ENCODE measurements at regions not wholly inside any gene's neighbourhood (a gene's known extent, or its start where the extent isn't known, plus 50 kb on each side); places are given as distances from the start of the nearest gene placed in this dataset.

- Histone ChIP-seq H3K4me3 (no peak overlapping the region), H3K4me1 (no peaks in the 10 kb centered on the region), H3K9me3 (no peaks in the 10 kb centered on the region), H3K27me3 (no peaks in the 10 kb centered on the region), H3K27ac (no peak overlapping the region), H3K36me3 (no peaks in the 10 kb centered on the region)
- intact Hi-C loops (cut with DNase I) = no loop called here
- ATAC-seq = no peak
- no peak for DNase-seq
- no peak for TF ChIP-seq CTCF (IDR thresholded peaks at IDR 0.05)
Measured at GRCh38 chr13:68676513-68677115, 1431.0 kb upstream of the ATXN8OS start.

GRCh38 chr13:68675209-68675608, 1432.4 kb upstream of the ATXN8OS start:
- TF ChIP-seq CTCF (IDR thresholded peaks at IDR 0.05) = no peak
- no peak for ATAC-seq
- intact Hi-C loops (cut with DNase I) = no loop called here

GRCh38 chr13:68667863-68668262, 1437.7 kb upstream of the PCDH9 start:
- DNase-seq (no peak), ATAC-seq (no peak)
- intact Hi-C loops (cut with DNase I) = no loop called here
- TF ChIP-seq CTCF (IDR thresholded peaks at IDR 0.05) = no peak
- no peaks in the 10 kb centered on the region for H3K36me3 ChIP-seq
- H3K9me3 ChIP-seq = no peaks in the 10 kb centered on the region
- H3K4me3 ChIP-seq = no peak overlapping the region
- no peaks in the 10 kb centered on the region for H3K4me1 ChIP-seq
- no peak overlapping the region for H3K27ac ChIP-seq
- H3K27me3 ChIP-seq = no peaks in the 10 kb centered on the region

More at GRCh38 chr13:68675209-68675608, 1432.4 kb upstream of the ATXN8OS start:
- H3K9me3 ChIP-seq = no peaks in the 10 kb centered on the region
- no peak overlapping the region for H3K27ac ChIP-seq
- DNase-seq = no peak
- no peaks in the 10 kb centered on the region for H3K27me3 ChIP-seq
- no peaks in the 10 kb centered on the region for H3K4me1 ChIP-seq
- no peak overlapping the region for H3K4me3 ChIP-seq
- no peaks in the 10 kb centered on the region for H3K36me3 ChIP-seq

- ATAC-seq (no peak), DNase-seq (no peak)
- intact Hi-C loops (cut with DNase I) = no loop called here
- Histone ChIP-seq H3K27ac (no peak overlapping the region), H3K9me3 (no peaks in the 10 kb centered on the region), H3K4me3 (no peak overlapping the region), H3K4me1 (no peaks in the 10 kb centered on the region), H3K27me3 (no peaks in the 10 kb centered on the region), H3K36me3 (no peaks in the 10 kb centered on the region)
- TF ChIP-seq CTCF (IDR thresholded peaks at IDR 0.05) = no peak
Measured at GRCh38 chr13:68666774-68667397, 1436.8 kb upstream of the PCDH9 start.

GRCh38 chr13:68645814-68646213, 1415.7 kb upstream of the PCDH9 start:
- no peaks in the 10 kb centered on the region for H3K4me1 ChIP-seq
- TF ChIP-seq CTCF (IDR thresholded peaks at IDR 0.05) = no peak
- H3K9me3 ChIP-seq = no peaks in the 10 kb centered on the region
- no peak for DNase-seq
- intact Hi-C loops (cut with DNase I) = no loop called here
- H3K27ac ChIP-seq = no peak overlapping the region
- H3K27me3 ChIP-seq = no peaks in the 10 kb centered on the region
- H3K36me3 ChIP-seq = no peaks in the 10 kb centered on the region
- H3K4me3 ChIP-seq = no peak overlapping the region
- no peak for ATAC-seq
